GM12892 (cell line): ENCODE measurements at regions not wholly inside any gene's neighbourhood (a gene's known extent, or its start where the extent isn't known, plus 50 kb on each side); places are given as distances from the start of the nearest gene placed in this dataset.
"Not testable (repeated sequence)": the region's sequence is repeated elsewhere in the genome, so short reads cannot be mapped to it uniquely, and the experiment has no call there.

Experiments
- DNase-seq: peaks from one replicate; pipeline ENCODE4 v3.0.0; 2011; ENCODE audit not compliant: insufficient read length
- FAIRE-seq: peaks from 2 replicates; lab custom pipeline; 2011; peaks lifted over from hg19 to GRCh38; lab: Jason Lieb, UNC
- POLR2A ChIP-seq: IDR thresholded peaks from 2 replicates; pipeline ENCODE4 v1.6.1; 2011; ENCODE audit warnings: low read depth, low read length, control low read depth
- POLR2AphosphoS5 ChIP-seq: IDR thresholded peaks from 2 replicates; pipeline ENCODE4 v1.6.1; 2011; ENCODE audit warnings: low read depth, low read length, control low read depth
- TAF1 ChIP-seq: IDR thresholded peaks from 2 replicates; pipeline ENCODE4 v1.6.1; 2011; ENCODE audit warnings: low read depth, mild to moderate bottlenecking, control low read depth, low read length, borderline replicate concordance

DNA sequence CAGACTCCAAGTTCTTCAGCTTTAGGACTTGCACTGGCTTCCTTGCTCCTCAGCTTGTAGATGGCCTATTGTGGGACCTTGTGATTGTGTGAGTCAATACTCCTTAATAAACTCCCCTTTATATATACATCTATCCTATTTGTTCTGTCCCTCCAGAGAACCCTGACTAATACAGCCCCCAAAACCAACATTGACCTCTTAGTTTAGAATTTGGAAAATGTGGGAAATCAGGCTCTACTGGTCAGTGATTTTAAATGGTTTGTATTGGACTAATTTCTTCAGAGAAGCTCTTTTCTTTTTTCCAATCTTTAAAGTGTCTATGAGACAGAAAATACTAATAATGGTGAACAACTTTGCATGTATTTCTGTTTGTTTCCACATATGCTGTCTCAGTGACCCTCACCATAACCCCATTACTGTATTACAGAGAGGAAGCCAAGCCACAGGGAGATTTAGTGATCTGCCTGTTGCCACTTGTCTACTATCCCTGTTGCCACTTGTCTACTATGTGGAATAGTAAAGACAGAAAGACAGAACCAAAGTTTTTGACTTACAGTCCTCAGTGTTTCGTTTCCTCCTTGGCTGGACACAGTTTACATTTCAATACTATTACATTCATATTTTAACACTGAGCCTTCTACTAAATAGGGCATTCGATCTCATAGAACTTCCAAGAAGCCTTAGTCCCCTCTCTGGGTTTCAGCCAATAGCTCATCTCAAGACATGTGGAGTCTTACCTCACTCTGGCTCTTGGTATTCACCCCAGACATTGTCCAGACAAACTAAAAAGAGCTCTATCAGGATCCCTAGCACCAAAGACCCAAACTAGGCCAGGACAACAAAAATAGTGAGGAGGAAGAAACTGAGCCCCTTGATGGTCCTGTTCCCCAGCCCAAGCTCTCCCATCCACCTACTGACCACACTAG lies 121.0 kb downstream of the AKR1D1 start:
- no peak for FAIRE-seq
- TF ChIP-seq TAF1, result no peak
- no peak for TF ChIP-seq POLR2A
- TF ChIP-seq POLR2AphosphoS5, result no peak
- DNase-seq, result no peak

DNA sequence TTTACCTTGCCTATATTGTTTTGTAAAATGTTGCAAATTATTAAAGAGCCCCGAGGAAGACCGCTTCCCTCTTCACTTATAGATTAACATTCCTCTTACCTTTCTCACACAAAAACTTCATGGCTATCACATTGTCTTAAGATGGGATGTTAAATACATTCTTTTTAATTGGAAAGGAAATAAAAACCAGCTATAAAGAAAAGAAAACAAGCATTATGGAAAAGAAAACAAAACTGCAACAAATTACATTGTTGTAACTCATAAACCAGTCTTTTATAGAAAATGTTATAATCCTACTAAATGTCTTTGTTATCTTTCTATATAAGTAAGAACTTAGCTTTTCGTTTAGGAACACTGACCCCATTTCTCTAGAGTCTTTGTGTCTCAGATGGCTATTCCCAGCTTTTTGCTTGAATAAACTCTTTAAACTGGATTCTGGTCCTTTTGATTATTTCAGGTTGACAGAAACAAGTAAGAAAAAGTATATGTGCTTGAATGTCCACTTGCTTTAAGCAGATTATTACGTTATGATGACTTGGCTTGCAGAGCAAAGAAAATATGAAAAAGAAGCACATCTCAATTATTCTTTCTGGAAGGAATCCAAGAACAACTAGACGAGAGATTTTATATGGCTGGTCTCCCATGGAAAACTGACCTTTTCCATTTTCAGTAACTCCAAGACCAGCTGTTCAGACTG lies 128.2 kb downstream of the AKR1D1 start:
- DNase-seq (no peak), FAIRE-seq (no peak)
- no peak for TF ChIP-seq POLR2AphosphoS5
- TF ChIP-seq TAF1, result no peak
- no peak for TF ChIP-seq POLR2A

- FAIRE-seq, result no peak
- DNase-seq, result no peak
- TF ChIP-seq POLR2A, result no peak
- no peak for TF ChIP-seq TAF1
- TF ChIP-seq POLR2AphosphoS5, result no peak
Measured at GRCh38 chr7:138204982-138205298, 128.7 kb downstream of the AKR1D1 start.

- DNase-seq, result no peak
- TF ChIP-seq POLR2A, result no peak
- no peak for TF ChIP-seq TAF1
- no peak for TF ChIP-seq POLR2AphosphoS5
- no peak for FAIRE-seq
Measured at GRCh38 chr7:138205614-138206150, 129.4 kb downstream of the AKR1D1 start.

DNA sequence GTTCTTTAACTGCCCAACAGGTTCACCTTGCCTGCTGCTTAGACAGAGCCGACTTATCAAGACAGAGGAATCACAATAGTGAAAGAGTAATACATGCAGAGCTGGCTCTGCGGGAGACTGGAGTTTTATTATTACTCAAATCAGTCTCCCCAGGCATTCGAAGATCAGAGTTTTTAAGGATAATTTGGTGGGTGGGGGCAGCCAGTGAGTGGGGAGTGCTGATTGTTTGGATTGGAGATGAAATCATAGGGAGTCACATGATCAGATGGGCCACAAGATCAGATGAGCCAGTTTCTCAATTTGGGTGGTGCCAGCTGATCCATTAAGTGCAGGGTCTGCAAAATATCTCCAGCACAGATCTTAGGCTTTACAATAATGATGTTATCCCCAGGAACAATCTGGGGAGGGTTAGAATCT lies 131.3 kb downstream of the AKR1D1 start:
- FAIRE-seq (no peak), DNase-seq (no peak)
- no peak for TF ChIP-seq POLR2A
- no peak for TF ChIP-seq TAF1
- no peak for TF ChIP-seq POLR2AphosphoS5

GRCh38 chr7:138208142-138208570 lies 131.9 kb downstream of the AKR1D1 start:
- no peak for FAIRE-seq
- no peak for DNase-seq
- TF ChIP-seq POLR2AphosphoS5 (no peak), TAF1 (no peak), POLR2A (no peak)

- FAIRE-seq (no peak), DNase-seq (no peak)
- TF ChIP-seq TAF1, result no peak
- TF ChIP-seq POLR2A, result no peak
- no peak for TF ChIP-seq POLR2AphosphoS5
Measured at GRCh38 chr7:138208864-138209263, 132.6 kb downstream of the AKR1D1 start.

GRCh38 chr7:138212314-138212713 lies 136.1 kb downstream of the AKR1D1 start:
- TF ChIP-seq TAF1 (no peak), POLR2A (no peak), POLR2AphosphoS5 (no peak)
- no peak for DNase-seq
- FAIRE-seq, result no peak

DNA sequence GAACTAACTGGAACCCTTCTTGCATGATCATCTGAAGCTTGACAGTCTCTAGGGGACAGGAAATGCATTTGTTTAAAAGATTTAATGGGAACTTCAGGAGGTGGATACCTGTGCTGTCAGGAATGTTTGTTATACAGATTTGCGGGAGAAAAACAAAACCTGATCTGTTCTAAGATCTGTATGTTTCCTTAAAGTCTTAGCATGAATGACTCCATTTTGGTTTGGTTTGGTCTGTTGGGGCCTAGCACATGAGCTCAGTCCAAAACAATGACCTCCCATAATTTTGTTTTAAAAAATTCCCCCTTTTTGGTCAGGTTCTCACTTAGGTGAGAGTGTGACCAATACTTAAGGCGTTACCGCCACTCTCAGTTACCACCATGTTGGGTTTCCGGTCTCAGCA lies 138.7 kb downstream of the AKR1D1 start:
- TF ChIP-seq TAF1 (no peak), POLR2AphosphoS5 (no peak), POLR2A (no peak)
- DNase-seq (no peak), FAIRE-seq (no peak)

- not testable (repeated sequence) for FAIRE-seq, DNase-seq
Measured at GRCh38 chr7:138220321-138220720, 144.1 kb downstream of the AKR1D1 start.

DNA sequence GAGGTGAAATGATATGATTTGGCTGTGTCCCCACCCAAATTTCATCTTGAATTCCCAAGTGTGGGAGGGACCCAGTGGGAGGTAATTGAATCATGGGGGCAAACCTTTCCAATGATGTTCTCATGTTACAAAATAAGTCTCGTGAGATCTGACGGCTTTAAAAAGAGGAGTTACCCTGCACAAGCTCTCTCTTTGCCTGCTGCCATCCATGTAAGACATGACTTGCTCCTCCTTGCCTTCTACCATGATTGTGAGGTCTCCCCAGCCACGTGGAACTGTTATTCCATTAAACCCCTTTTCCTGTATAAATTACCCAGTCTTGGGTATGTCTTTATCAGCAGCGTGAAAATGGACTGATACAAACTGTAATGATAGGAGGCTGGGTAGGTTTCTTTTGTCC lies 145.1 kb downstream of the AKR1D1 start:
- not testable (repeated sequence) for DNase-seq, FAIRE-seq

GRCh38 chr7:138223402-138223879 lies 147.2 kb downstream of the AKR1D1 start:
- FAIRE-seq, result peak; percentile 9
- no peak for DNase-seq
- TF ChIP-seq POLR2AphosphoS5 (no peak), POLR2A (no peak), TAF1 (no peak)
